GM10266 (cell line): ENCODE measurements at regions not wholly inside any gene's neighbourhood (a gene's known extent, or its start where the extent isn't known, plus 50 kb on each side); places are given as distances from the start of the nearest gene placed in this dataset.

Source experiments
- DNase-seq: peaks from one replicate; pipeline ENCODE4 v3.0.0; 2012; ENCODE audit errors: extremely low spot score
- TF ChIP-seq, protein P1 (sequence below): IDR thresholded peaks from 2 replicates; pipeline ENCODE4 v1.5.1; 2012; ENCODE audit warnings: mild to moderate bottlenecking, low read depth; ENCODE audit not compliant: control insufficient read depth, insufficient read depth; ENCODE audit errors: missing control alignments

DNA sequence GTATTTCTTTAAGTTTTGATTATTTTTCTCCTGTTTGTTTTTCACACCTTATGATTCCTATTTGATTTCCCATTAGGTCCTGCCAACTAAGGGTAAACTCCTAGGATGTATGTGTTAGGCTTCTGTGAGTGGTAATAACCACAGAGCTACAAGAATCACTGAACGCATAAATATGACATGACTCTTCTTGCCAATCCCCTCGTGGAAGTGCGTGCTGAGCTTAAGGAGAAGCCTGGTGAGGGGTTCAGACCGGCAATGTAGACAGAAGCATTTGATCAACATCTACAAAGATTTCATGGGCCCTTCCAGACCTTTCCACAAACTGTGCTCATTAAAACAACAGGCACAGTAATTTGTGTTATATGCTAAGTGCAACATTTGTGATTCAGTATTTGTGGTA is 273.8 kb upstream of the SNX7 start:
- no peak for DNase-seq
- TF ChIP-seq, protein P1, sequence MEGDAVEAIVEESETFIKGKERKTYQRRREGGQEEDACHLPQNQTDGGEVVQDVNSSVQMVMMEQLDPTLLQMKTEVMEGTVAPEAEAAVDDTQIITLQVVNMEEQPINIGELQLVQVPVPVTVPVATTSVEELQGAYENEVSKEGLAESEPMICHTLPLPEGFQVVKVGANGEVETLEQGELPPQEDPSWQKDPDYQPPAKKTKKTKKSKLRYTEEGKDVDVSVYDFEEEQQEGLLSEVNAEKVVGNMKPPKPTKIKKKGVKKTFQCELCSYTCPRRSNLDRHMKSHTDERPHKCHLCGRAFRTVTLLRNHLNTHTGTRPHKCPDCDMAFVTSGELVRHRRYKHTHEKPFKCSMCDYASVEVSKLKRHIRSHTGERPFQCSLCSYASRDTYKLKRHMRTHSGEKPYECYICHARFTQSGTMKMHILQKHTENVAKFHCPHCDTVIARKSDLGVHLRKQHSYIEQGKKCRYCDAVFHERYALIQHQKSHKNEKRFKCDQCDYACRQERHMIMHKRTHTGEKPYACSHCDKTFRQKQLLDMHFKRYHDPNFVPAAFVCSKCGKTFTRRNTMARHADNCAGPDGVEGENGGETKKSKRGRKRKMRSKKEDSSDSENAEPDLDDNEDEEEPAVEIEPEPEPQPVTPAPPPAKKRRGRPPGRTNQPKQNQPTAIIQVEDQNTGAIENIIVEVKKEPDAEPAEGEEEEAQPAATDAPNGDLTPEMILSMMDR: no peak

DNA sequence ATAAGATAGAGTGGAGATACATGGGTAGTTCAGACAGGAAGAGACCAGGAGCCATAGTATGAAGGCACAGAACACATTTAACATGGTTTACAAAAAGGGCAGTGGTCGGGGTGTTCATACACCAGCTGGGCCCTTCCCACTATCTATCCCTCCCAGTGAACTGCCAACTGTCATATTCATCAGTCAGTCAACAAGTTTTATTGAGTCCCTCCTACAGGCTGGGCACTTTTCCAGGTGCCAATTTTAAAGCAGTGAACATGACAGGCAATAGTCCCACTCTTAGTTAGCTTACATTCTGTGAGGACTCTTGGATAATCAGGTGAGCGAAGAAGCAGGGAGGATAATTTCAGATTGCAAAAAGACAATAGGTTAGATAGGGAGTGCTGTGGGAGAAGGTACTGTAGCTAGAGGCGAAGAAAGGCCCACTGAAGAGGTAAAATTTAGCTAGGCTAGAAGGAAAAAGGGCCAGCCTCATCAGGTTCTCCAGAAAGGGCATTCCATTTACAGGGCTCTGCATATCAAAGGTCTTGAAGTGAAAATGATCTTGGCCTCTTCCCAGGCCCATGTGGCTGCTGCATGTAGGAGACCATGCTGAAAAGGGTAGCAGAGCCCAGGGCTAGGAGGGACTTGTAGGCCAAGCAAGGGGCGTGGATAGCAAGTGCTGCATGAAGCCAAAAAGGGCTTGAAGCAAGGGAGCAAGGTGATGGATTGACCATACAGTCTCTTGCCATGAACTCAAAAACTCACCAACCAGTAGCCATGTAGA is 274.7 kb upstream of the SNX7 start:
- no peak for DNase-seq
- TF ChIP-seq, protein P1: no peak

DNA sequence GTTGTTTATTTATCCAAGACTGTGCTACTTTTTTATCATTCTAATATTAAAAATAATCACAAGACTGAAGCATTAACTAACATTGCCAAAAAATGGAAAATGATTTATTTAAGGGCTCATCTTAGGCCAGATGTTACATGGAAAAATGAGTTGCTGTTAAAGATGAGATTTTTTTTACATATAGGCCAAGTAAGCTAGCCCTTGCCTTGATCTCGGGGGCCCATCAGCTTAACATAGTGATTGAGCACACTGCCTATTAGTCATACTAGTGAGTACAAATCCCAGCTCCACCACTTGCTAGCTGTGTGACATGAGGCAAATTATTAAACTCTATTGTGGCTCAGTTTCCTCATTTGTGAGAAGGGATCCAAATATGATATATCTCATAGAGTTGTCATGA is 275.9 kb upstream of the SNX7 start:
- DNase-seq: no peak
- TF ChIP-seq, protein P1: no peak

DNA sequence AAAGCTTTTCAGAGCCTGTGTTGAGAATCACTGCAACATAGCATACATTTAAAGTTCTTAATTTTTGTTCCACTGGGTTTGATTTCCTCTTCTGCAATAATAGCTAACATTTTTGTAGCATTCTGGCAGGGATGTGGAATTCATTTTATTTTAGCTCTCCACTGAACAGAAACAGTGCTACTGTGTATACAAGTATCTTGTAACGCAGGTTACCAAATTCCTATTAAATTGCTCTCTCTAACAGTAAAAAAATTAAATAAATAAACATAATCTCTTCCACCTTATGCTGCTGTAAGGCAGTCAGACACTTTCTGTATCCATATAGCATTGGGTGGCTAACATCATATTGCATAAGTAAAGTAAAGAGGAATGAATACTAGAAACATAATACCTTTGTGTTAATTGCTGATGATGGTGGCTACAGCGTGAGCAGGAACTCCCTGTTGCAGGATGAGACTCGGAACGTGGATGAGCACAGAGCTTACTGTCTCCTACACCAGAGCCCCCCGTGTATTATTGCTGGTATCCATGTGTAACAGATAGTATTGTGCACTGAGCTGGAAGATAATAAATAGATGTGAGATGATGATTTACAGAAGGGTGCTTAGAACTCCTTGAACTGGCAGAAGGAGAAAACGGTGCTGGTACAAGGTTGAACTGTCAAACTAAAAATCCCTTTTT is 276.9 kb upstream of the SNX7 start:
- no peak for DNase-seq
- TF ChIP-seq, protein P1: no peak

DNA sequence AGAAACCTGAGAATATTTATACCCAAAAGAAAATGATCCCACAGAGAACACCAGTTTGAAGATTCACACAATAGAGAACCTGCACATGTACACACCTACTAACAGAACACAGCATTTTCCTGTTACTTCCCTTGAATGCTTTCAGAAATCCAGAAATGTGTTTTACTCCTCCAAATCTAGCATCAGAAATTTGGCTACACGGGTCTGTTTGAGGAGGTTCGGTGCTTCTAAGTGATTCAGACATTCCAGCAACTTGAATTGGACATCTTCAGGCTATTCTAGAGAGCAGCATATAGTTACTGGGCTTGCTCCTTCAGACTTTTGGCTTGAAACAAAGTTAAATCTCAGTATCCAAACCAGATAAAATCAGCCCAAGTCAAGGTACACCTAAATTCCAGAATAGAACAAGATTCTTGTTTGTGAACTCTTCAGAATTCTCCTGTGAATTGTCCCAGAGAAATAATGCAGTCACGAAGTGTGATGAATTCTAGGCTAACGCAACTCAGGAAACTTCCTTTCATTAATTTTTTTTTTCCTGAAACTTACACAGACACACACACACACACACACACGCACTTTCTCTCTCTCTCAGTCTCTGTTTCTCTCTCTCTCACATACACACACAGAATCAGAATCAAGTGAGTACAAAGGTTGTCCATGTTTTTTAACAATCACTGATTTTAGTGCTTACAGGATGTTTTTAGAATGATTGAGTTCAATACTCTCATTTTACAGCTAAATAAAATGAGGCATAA is 278.4 kb upstream of the SNX7 start:
- TF ChIP-seq, protein P1: no peak
- DNase-seq: no peak

DNA sequence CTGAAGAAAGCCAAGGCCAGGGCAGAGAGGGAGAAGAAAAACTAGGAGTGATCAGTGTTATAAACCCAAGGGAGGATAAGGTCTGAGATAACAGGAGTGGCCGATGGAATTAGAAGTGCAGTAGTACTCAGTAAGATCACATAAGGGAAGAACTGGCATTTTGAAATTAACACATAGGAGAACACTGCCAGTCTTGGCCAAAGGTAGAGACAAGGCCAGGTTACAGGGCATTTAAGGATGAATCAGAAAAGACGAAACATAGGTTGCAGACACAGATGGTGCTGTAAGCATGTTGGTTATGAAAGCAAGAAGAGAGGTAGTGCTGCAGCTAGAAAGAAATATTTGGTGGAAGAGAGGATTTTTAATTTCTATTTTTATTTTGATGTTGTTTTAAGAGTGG is 278.9 kb upstream of the SNX7 start:
- TF ChIP-seq, protein P1: no peak

DNA sequence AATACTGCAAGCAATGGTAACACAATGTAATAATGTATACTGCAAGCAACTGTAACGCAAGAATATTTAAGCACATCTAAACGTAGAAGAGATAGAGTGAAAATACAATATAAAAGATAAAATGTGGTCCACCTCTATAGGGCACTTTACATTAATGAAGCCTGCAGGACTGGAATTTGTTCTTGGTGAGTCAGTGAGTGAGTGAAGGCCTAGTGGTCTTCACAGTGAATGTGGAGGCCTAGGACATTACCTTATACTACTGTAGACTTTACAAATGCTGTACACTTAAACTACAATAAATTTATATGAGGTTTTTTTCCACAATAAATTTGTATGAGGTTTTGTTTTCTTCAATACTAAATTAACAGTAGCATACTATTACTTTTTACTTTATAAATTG is 287.4 kb upstream of the SNX7 start:
- TF ChIP-seq, protein P1: no peak
- DNase-seq: no peak

More for the DNA sequence above, 278.9 kb upstream of the SNX7 start:
- DNase-seq: no peak
